NCI-H345 (cell line): ENCODE measurements at regions not wholly inside any gene's neighbourhood (a gene's known extent, or its start where the extent isn't known, plus 50 kb on each side); places are given as distances from the start of the nearest gene placed in this dataset.

ENCODE experiments used
- DNase-seq: peaks from one replicate; lab custom pipeline; 2025; lab: John Stamatoyannopoulos, UW

DNA sequence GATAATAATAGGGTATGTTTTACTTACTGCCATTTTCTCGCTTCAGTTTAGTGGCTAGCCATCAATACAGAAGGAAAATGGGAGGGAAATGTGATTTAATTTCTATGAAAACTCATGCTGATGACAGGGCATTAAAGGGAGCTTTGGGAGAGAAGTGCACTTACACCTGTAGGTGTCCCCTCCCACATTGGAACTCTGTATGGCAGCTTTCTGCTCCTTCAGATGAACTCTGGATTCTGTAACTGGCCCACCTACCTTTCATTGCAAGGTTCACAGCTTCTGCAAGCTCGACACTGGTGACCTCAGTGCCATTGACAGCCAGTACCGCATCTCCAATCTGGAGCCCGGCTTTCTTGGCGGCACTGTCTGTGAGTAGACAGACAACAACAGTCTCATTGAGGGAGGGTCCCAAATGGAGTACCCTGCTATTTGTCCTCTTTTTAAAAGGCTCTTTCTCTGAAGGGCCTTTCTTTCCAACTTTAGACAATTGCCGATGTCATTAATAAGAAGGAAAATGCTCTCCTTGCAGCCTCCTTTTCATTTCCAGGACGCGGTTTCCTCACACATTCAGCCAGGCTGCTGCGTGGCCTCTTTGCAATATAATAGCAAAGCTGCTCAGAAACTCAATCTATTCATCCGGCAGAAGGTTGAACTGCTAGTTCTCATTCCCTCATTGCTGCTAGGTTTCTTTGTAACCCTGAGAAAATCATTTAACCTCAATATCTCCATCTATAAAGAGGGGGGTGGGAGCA lies 63.6 kb downstream of the NUDT12 start:
- no peak for DNase-seq

DNA sequence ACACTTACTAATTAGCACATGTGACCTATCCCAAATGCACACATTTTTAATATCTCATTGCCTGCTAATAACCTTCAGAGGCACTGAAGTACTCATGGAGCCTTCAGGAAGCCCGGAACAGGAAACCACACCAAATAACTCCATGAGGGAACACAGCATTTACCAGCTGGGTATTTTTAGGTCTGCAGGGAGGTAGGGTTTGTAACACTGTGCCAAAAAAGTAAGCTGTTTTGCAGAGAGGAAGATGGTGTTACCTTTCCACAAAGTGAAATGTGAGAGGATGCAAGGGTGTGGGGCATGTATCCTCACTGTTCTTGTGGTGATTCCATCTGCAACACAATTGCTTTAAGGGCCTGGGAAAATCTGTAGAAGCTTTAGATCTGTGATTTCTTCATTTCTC lies 64.4 kb downstream of the NUDT12 start:
- no peak for DNase-seq

DNA sequence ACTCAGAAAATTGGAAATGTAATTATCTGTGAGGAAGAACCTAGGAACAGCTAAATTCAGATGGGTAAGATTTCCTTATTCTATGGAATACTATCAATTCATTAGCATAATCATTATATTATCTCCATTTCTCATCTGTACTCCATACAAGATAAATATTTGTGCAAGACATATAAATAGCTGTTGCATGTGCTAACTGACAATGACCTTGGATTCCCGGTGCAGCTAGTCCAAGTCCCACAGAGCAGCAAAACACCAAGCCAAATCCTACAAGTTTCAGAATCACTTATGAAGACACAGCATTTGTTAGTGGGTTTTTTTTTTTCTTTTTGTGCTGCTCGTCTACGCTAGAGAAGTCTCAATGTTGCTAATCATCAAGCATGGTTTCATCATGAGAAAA lies 64.8 kb downstream of the NUDT12 start:
- DNase-seq = no peak

- no peak for DNase-seq
Observed at GRCh38 chr5:103490030-103490739, 72.4 kb downstream of the NUDT12 start.

DNA sequence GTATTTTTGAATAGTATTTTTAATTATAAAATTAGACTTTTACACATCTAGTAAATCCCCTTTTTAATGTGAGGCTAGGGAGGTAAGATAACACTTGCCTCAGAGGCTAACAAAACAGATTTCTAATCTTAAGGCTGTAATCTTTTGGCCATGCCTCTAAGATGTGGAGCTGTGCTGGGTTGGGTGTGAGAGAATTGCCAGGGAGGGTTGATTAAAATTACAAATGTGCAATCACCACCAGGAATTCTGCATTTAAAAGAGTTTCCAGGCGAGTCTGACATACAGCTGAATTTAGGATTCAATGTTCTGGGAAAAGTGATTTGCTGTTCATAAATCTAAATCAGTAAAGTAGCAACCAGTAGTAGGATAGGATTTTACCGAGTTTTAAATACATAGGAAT lies 73.3 kb downstream of the NUDT12 start:
- DNase-seq = no peak

GRCh38 chr5:103487822-103488493 lies 74.6 kb downstream of the NUDT12 start:
- no peak for DNase-seq

DNA sequence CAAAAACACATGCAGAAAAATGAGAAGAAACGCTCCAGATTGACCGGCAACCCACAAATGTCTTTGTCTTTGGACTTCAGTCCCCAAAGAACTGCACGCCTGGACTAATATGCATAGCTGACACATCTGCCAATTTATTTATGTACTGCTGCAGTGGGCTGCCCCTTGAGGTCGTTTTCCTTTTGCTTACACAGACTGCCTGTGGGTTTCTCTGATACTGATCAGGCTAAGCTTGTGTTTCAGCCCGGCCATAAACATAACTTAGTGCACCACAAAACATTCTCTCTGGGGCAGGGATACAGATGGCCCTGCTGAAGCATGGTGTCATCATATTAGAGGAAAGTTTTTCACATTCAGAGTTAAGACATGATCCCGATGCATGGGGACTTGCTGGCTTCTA lies 75.4 kb downstream of the NUDT12 start:
- DNase-seq = no peak

GRCh38 chr5:103486739-103487138 lies 75.8 kb downstream of the NUDT12 start:
- DNase-seq = no peak

- no peak for DNase-seq
Observed at GRCh38 chr5:103480246-103480645, 82.3 kb downstream of the NUDT12 start.

GRCh38 chr5:103477678-103478077 lies 84.9 kb downstream of the NUDT12 start:
- DNase-seq = no peak

DNA sequence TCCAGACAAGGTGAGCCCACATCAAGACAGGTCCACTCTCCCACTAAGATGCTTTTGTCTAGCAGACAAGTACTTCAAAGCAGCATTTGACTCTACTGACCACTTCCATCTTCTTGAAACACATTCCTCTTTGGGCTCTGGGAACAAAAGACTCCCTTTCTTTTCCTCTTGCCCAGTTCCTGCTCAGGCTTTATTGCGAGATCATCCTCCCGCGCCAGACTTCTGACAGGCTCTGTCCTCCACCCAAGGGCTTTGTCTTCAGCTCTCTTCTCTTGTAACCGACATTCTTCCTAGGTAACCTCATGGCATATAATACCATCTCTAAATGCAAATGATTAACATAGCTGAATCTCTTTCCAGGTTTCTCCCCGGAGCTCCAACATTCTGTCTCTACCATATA lies 85.8 kb downstream of the NUDT12 start:
- DNase-seq = no peak

DNA sequence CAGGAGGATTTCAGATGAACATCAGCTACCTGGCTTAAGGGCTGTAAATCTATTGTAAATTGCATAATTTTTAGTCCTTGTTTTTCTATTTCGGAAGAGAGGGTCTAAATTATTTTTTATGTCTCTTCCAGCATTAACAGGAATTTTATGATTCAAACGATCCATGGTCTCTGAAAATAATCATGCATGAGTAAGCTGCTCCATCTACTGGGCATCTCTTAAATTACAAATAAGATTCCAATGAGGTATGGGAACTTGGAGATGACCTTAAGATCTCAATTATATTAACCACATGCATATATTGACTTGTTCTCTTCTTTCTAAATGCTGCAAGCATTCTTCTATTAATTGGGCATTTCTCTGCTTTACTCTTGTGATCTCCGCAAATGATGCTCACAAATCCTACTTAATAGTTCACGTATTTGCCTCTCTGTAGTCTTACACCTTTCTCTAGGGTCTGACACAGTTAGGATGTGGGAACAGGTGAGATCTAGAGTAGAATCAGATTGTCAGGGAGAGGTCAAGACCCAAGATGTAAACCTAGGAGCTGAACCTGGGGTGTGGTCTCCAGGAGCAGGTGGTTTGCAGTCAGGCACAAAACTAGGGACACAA lies 86.9 kb downstream of the NUDT12 start:
- peak; percentile 45 for DNase-seq

DNA sequence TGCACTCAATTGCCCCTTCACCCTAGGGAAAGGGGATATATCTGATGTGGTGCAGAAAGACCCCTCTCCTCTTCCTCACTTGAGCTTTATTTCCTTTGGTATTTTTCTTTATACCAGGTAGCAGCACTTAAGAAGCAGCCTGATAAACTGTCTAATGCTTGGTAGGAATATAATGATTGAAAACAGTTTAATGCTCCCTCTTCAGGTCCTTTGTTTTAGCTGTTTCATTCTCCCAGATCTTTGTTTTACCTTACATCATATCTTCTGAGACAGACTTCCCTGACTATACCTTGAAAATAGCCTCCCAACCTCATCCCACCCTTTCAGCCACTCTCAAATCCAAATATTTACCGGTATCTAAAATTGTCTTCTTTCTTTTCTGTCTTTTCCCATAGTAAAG lies 87.9 kb downstream of the NUDT12 start:
- DNase-seq = no peak

GRCh38 chr5:103473725-103474124 lies 88.9 kb downstream of the NUDT12 start:
- no peak for DNase-seq

- no peak for DNase-seq
Observed at GRCh38 chr5:103472830-103473229, 89.8 kb downstream of the NUDT12 start.

DNA sequence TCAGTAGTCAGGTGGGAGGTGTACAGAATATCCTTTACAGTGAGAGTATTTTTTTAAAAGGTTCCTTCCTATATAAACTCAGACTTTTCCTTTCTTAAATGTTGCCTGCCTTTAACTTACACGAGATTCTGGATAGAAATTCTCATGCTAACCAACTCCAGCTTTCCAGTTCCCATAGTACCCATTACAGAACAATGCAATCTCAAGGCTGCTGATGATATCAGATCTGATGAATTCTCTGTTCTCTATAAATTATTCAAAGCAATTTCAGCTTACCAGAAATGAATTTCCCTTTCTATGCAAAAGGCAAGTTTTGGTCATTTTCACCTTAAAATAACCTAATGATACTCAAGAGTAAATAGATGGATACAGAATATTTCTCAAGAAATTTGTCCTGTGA lies 90.3 kb downstream of the NUDT12 start:
- no peak for DNase-seq

DNA sequence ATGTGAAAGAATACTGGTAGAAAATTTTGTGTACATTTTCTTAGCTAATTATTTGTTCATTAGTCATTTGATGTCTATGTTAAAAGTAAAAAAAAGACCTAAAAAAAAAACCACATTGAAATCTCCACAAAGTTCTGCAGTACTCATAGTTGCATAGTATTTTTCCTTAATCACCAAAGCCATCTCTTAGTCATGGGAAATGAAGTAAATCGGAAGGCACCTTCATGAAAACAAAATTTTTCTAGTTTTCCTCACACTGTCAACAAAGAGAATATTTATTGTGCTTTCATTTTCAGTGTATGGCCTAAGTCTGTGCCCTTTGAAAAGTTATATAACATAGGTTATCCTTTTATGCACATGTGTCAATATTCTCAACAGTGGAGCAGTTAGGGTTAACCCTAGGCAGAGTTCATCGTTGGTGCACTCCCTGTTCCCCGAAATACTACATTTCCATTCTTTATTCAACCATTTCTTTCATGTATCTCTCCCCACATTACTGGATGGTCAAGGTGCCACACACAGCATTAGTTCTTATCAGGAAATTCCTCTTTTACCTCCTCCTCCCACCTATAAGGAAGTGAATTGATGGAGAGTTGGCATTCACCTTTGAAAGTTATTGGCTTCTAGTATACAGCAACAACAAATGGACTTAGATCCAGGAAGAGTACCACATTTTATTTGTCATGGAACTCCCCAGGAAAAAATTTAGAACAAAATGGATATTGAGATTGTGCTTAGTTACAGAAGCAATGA lies 93.1 kb downstream of the NUDT12 start:
- DNase-seq = no peak

GRCh38 chr5:103467831-103468230 lies 94.8 kb downstream of the NUDT12 start:
- DNase-seq = no peak

GRCh38 chr5:103466495-103466894 lies 96.1 kb downstream of the NUDT12 start:
- no peak for DNase-seq

DNA sequence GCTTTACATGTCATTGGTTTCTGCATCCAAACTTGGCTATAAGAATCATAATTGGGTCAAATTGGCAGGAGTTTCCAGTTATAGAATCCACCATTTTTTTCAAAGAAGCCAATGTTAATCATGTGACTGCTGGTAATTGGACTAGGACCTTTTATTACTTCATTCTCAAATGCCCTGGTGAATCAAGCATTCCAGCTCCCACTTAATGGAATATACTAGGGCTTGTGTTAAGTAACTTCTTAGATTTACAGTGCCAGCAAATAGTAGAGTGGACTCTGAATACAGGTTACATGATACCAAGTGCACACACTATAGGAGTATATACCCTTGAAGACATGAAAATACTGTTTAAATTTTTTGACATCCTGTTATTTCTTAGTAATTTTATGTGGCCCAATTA lies 96.7 kb downstream of the NUDT12 start:
- DNase-seq = no peak

DNA sequence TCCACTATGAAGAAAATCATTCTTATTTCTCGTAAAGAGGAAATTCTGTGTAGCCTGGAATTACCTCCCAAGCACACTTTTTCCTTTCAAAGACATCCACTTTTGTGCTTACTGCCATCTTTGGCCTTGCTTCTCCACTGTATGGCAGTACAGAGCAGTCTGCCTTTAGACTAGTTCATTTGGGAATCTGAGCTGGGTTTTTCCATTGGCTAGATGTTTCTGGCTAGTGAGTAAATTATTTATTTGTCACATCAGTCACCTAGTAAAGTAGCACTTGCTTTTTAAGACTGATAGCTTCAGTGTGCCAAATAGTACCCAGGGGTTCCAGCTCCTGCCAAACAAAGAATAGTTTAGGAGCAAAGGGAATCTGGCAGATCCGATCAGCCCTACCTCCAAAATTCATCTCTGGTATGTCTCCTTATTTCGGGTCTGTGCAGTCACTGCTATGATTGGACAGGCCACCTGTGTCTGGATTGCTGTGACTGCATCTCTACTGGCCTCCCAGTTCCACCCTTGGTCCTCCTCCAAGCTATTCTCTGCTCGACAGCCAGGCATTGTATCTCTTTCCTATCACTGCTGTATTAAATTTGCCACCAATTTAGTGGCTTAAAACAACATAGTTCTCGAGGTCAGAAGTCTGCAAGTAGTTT lies 97.6 kb downstream of the NUDT12 start:
- DNase-seq = no peak

DNA sequence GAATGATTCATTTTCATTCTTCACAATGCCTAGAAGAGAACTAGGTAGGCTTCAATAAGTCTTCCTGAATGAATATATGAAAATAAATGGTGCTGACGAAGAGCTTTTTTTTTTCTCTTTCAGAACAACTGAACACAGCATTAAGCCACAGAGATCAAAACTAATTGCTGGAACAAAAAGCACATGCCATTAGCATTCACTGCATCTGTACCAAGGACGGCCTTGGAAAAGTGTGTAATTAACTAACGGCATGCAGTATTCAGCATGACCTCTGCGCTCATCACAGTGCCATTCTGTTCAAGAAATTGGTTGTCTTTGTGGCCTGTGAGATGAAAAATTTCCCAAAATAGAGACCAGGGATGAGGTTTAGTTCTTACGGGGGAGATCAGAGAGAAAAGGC lies 99.3 kb downstream of the NUDT12 start:
- no peak for DNase-seq
